NCI-H1105 treated with DMSO at 0.1 percent for 48 hours (cell line): ENCODE measurements at regions not wholly inside any gene's neighbourhood (a gene's known extent, or its start where the extent isn't known, plus 50 kb on each side); places are given as distances from the start of the nearest gene placed in this dataset.

Experiments
- DNase-seq: peaks from one replicate; lab custom pipeline; 2025; lab: John Stamatoyannopoulos, UW

GRCh38 chrX:118167361-118167760 is 50.8 kb upstream of the KLHL13 start:
- DNase-seq: no peak

GRCh38 chrX:118171356-118171755 is 54.7 kb upstream of the KLHL13 start:
- no peak for DNase-seq

- DNase-seq: no peak
Observed at GRCh38 chrX:118174516-118175098, 58.0 kb upstream of the KLHL13 start.

- no peak for DNase-seq
Observed at GRCh38 chrX:118177708-118178107, 61.1 kb upstream of the KLHL13 start.

- no peak for DNase-seq
Observed at GRCh38 chrX:118178450-118178849, 61.8 kb upstream of the KLHL13 start.

GRCh38 chrX:118179161-118179560 is 62.6 kb upstream of the KLHL13 start:
- DNase-seq: no peak

GRCh38 chrX:118179718-118180117 is 63.1 kb upstream of the KLHL13 start:
- no peak for DNase-seq

- no peak for DNase-seq
Observed at GRCh38 chrX:118181030-118181429, 64.4 kb upstream of the KLHL13 start.

- no peak for DNase-seq
Observed at GRCh38 chrX:118182025-118182424, 65.4 kb upstream of the KLHL13 start.

- DNase-seq: no peak
Observed at GRCh38 chrX:118182681-118183080, 66.1 kb upstream of the KLHL13 start.

GRCh38 chrX:118183606-118184005 is 67.0 kb upstream of the KLHL13 start:
- no peak for DNase-seq

- DNase-seq: no peak
Observed at GRCh38 chrX:118187100-118187499, 70.5 kb upstream of the KLHL13 start.

GRCh38 chrX:118189000-118189399 is 72.4 kb upstream of the KLHL13 start:
- DNase-seq: no peak

GRCh38 chrX:118189628-118190027 is 73.0 kb upstream of the KLHL13 start:
- DNase-seq: no peak

GRCh38 chrX:118197730-118198129 is 81.1 kb upstream of the KLHL13 start:
- DNase-seq: no peak

GRCh38 chrX:118198577-118198976 is 82.0 kb upstream of the KLHL13 start:
- DNase-seq: no peak

GRCh38 chrX:118199997-118200396 is 83.4 kb upstream of the KLHL13 start:
- peak; percentile 68 for DNase-seq

GRCh38 chrX:118205421-118206395 is 89.1 kb upstream of the KLHL13 start:
- DNase-seq: no peak

GRCh38 chrX:118207831-118208453 is 91.3 kb upstream of the KLHL13 start:
- DNase-seq: peak; percentile 2

- DNase-seq: no peak
Observed at GRCh38 chrX:118208481-118208880, 91.9 kb upstream of the KLHL13 start.

- no peak for DNase-seq
Observed at GRCh38 chrX:118211891-118212816, 95.5 kb upstream of the KLHL13 start.

GRCh38 chrX:118212817-118213183 is 96.2 kb upstream of the KLHL13 start:
- no peak for DNase-seq
